Adrenal gland (tissue), 5 donors: ENCODE measurements at regions not wholly inside any gene's neighbourhood (a gene's known extent, or its start where the extent isn't known, plus 50 kb on each side); places are given as distances from the start of the nearest gene placed in this dataset.

Experiments used
- POLR2A ChIP-seq, 2 donors: fragments of 450-650 bp; IDR thresholded peaks; one replicate each; pipeline ENCODE4 v1.6.1; 2017; ENCODE audit warnings: antibody characterized with exemption in 2 of 2, mild to moderate bottlenecking in 2 of 2, moderate library complexity in 1 of 2
- TF ChIP-seq, protein P1 (sequence below), 6 experiments: fragments of 450-650 bp in 4 of 6; fragments of 200-600 bp in 2 of 6; sonication (generic) in 1 of 6; IDR thresholded peaks; 1 replicate in 5 of 6; 2 replicates in 1 of 6; pipeline versions ENCODE4 v1.5.1 to v1.8.0; 2016 to 2021; ENCODE audit warnings: antibody characterized with exemption in 6 of 6, mild to moderate bottlenecking in 2 of 6, moderate library complexity in 1 of 6
- donor health status: DM: no; HTN: no; CAD: no.

GRCh38 chr16:72256398-72257066, 84.6 kb upstream of the PMFBP1 start:
- TF ChIP-seq, protein P1, sequence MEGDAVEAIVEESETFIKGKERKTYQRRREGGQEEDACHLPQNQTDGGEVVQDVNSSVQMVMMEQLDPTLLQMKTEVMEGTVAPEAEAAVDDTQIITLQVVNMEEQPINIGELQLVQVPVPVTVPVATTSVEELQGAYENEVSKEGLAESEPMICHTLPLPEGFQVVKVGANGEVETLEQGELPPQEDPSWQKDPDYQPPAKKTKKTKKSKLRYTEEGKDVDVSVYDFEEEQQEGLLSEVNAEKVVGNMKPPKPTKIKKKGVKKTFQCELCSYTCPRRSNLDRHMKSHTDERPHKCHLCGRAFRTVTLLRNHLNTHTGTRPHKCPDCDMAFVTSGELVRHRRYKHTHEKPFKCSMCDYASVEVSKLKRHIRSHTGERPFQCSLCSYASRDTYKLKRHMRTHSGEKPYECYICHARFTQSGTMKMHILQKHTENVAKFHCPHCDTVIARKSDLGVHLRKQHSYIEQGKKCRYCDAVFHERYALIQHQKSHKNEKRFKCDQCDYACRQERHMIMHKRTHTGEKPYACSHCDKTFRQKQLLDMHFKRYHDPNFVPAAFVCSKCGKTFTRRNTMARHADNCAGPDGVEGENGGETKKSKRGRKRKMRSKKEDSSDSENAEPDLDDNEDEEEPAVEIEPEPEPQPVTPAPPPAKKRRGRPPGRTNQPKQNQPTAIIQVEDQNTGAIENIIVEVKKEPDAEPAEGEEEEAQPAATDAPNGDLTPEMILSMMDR (IDR thresholded peaks at IDR 0.05): no peak
- TF ChIP-seq POLR2A (IDR thresholded peaks at IDR 0.05): no peak
